ENCODE measurements at regions not wholly inside any gene's neighbourhood (a gene's known extent, or its start where the extent isn't known, plus 50 kb on each side); places are given as distances from the start of the nearest gene placed in this dataset.

DNA sequence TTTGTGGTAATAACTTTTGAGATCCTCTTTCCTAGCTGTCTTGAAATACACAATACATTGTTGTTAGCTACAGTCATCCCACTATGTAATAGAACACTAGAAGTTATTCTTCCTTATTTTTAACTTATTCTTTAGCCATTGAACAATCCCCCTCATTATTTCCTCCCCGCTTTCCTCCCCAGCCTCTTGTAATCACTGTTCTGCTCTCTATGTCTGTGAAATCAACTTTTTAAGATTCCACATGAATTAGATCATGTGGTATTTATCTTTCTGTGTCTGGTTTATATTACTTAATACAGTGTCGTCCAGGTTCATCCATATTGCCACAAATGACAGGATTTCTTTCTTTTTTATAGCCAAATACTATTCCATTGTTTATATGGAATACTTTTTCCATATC is 72.9 kb downstream of the SLC10A2 start:
- no peak for DNase-seq (ENCODE audit: low spot score)

DNA sequence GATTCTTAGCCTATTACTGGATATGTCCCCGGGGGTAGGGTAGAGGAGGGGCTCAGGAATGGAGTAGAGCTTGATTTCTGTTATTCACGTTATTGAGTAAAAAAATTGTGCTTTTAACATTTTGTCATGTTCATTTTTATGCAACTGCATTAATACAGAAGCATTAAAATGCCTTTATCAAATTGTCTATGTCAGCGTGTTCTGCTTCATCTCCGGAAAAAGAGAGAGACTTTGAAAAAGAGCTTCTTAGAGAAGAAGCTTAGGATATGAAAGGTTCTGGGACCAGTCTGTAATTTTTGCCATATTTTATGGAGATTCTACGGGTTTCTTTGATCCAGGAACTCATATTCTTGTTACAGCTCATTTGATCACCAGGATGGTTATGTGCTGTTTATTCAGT is 82.0 kb downstream of the SLC10A2 start:
- DNase-seq (ENCODE audit: low spot score): no peak

DNA sequence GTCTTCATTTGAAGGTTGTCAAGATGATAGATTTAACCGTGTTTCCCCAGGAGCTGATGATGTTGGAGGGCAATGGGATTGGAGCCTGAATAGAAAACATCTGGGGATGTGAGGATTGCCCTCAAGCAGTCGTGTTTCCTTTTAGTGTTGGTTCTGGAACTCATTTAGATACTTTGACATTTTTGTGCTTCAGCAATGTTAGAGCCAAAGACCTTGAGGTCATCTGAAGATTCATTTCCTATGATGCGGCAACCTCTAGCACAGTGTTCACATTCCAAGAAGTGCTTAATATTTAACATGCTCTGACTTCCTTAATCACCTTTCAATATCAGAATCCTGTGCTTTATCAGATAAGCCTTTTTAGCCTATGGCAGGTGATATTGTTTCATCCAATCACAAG is 82.7 kb downstream of the SLC10A2 start:
- no peak for DNase-seq (ENCODE audit: low spot score)

DNA sequence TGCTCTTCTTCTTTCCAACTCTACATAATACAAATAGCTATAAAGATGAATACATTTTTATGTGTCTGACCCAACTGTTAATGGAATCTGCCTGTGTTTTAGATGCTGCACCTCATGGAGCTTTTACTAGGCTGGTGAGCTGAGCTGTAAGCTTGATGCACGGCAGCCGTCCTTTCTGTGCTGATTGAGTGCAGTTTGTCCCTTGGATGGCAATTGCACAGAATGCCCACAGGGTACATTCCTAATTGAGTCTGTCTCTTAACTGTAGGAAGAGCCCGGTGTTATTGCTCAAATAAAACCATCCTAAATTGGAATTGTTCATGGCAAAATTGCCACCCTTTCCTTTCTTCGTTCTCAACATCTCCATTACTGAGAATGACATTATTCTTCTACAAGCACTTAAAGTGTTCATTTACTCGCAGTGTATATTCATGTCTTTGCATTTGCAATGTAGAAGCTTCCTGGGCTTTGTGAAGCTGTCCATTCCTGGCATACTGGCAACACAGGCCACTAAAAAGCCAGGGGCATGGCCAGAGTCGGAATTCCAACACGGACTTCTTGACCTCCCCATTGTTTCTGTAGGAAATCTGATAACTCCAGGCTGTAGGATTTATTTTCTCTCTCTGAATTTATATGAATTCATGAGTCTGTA is 85.8 kb downstream of the SLC10A2 start:
- DNase-seq (ENCODE audit: low spot score): no peak

DNA sequence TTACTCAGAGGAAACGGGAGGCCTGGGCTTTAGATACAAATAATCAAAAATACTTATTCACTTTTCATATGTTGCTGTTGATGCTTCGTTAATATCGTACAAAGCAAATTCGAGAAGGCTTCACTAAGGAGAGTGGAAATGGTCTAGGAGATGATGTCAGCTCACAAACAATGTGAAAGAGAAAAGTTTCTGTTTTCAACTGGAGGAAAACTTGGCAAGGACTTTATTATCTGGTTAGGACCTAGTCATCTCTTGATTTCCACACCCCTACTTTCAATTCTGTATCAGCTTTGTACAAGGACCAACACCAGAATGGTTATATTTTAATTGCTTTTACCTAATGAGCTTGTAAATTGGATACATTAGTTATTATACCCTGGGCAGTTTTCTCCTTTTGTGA is 88.0 kb downstream of the SLC10A2 start:
- no peak for DNase-seq (ENCODE audit: low spot score)

DNA sequence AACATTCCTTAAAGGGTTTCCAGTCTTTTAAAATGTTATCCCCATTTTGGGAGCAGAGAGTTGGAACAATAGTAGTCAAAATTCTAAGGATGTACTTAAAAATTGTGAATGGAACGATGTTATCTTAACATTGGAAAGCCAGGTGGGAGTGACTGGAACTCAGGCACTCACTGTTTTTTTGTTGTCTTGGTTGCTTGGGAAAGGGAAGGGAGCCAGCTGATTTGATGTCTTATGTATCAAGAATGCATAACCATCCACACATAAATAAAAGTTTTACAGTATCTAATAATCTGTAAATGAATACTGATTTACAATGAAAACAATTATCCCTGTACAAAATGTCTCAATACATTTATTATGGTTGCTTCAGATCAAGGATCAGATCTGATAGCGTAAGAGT is 88.7 kb downstream of the SLC10A2 start:
- no peak for DNase-seq (ENCODE audit: low spot score)

DNA sequence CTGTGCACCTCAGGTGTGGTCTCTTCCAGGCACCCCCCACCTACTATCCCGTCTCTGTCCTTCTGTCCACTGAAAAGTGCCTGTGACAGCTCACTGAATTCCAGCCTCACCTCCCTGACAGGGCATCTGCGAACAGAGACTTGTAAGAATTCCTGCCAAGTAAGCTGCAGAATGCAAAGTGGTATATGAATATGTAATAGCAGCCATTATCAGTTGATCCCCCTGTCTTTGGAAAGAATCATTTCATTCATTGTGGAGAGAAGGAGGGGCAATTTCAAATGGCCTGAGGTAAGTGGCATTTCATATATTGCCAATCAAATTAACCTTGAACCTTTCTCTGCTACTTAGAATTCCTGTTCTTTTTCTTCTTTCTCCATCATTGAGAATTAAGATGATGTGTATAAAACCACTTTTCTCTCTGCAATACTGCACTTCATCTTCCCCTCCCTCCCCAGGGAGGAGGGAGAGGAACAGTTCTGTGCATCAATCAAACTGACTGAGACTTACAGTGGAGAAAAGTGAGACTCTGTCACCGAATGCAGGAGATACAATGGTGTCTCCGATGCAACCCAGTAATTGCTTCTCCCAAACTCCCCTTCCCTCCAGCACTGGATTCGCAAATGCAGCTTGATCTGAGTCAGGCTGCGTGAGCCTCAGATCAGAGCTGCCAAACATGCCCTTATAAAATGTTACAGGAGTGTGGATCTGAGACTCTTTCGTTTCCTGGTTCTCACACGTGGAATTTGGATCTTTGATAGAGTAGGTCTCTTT is 91.7 kb downstream of the SLC10A2 start:
- no peak for DNase-seq (ENCODE audit: low spot score)

DNA sequence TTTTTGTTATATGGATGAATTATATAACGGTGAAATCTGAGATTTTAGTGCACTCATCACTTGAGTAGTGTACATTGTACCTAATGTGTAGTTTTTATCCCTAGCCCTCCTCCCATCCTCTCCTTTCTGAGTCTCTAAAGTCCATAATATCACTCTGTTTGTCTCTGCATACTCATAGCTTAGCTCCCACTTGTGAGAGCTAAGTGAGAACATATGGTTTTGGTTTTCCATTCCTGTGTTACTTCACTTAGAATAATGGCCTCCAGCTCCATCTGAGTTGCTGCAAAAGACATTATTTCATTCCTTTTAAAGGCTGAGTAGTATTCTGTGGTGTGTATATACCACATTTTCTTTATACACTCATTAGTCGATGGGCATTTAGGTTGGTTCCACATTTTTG is 94.0 kb downstream of the SLC10A2 start:
- no peak for DNase-seq (ENCODE audit: low spot score)

DNA sequence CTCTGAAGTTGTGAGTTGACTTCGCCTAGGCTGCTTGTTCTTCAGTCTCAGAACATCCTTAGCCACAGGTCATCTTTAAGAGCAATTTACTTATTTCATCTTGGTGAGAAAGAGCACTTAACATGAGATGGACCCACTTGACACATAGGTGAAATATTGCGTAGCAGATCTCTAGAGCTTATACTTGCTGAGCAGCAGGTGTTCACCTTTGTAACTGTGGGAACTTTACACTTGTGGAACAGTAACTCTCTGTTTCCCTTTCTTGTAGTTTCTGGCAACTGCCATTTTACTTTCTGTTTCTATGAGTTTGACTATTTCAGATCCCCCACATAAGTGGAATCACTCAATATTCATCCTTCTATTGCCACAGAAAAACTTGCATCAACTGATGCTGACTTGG is 95.7 kb downstream of the SLC10A2 start:
- DNase-seq (ENCODE audit: low spot score): no peak

DNA sequence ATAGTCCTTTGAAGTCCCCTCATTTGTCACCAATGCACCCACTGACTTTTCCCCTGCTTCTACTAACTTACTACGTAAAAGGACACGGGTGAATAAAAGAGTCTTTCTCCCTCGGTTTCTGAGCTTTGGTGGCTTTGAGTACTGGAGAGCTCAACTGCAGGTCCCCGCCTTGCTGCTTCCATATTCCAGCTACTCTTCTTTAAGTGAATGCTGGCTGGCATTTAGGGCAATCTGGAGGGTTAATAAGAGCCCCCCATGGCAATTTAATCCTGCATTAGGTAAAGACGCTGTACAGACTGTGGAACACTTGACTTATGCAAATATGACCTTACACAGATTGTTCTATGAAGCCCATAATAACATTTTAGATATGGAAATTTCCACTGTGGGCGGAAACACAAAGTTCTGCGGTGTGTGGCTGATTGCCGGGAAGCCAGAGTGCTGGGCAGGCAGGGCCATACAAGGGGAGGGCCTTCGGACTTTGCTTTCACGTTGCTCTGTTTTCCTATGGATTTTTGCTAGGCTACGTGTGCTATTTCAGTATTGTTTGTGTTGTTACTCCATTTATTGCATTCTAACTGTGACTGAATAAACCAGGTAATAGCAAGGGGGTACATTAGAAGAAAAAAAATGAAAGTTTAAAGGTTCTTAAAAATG is 97.5 kb downstream of the SLC10A2 start:
- no peak for DNase-seq (ENCODE audit: low spot score)

DNA sequence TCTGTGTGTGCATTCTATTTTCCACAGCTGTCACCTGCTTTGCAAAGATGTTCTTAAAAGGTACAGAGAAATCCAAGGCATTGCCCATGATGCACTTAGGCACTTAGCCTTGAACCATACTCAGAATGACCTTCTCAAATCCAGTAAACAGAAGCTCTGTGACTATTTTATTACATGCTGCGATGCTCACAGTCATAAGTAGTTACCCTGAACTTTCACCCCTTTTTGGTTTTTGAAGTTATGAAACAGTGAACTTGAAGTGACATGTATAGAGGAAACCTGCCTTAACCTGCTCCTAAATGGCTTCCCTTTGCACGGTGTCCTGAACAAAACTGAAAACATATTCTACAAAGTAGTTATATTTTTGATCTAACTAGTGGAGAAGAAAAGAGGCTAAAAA is 100.4 kb downstream of the SLC10A2 start:
- no peak for DNase-seq (ENCODE audit: low spot score)

DNA sequence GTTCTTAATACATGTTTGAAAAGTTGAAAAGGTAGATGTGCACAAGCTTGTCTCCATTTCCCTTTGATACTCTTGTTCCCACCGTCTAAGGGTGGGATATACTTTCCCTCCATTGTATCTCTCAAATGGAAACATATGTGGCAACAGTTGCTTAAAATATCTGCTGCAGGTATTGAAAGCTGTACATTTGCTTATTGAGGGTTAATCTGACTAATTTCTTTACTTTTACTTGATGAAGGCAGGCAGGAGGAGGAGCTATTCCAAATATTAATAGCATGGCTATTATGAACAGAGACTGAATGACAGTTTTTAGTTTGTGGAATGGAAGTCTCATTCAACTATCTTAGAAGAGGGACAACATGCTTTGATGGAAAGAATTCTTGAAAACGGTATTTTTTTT is 103.8 kb downstream of the SLC10A2 start:
- no peak for DNase-seq (ENCODE audit: low spot score)

DNA sequence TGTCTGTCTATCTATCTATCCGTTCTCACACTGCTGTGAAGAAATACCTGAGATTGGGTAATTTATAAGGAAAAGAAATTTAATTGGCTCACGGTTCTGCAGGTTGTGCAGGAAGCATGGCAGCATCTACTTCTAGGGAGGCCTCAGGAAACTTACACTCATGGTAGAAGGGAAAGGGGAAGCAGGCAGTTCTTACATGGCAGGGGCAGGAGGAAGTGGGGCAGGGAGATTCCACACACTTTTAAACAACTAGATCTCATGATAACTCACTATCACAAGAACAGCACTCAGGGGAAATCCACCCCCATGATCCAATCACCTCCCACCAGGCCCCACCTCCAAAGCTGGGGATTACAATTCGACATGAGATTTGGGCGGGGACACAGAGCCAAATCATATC is 105.3 kb downstream of the SLC10A2 start:
- no peak for DNase-seq (ENCODE audit: low spot score)

DNA sequence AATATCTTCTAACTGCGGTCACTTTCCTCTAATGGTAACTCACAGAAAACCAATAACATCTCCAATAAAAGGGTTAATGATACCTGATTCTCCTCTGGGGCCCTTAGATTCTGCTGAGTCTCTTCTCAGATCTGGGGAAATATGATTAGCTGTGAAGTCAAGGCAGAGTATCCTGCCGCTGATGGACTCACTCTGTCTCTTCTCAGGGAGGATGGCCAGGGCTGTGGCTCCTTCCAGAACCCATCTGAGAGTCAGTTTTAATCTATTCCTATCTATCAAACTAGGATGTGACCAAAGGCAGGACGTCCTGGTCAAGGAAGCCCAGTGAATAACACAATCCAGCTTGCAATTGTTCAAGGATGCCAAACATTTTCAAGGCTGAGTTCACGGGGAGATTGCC is 109.8 kb downstream of the SLC10A2 start:
- no peak for DNase-seq (ENCODE audit: low spot score)

DNA sequence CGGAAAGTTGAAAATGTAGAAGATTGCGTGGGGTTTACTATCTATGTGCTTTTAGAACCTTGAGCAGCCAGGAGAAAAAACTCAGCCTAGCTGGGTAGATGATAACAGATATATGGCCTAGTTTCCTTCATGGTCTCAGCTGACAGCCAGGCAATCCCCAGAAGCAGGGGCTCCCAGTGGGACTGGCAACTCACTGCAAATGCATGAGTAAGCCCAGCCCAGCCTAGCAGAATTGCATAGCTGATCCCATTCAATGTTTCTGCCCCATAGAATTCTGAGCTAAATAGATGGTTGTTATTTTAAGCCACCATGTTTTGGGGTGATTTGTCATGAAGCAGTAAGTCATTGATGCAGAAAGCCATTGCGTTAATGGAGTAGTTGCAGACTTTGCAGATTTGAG is 108.5 kb downstream of the ERCC5 start:
- no peak for DNase-seq (ENCODE audit: low spot score)

DNA sequence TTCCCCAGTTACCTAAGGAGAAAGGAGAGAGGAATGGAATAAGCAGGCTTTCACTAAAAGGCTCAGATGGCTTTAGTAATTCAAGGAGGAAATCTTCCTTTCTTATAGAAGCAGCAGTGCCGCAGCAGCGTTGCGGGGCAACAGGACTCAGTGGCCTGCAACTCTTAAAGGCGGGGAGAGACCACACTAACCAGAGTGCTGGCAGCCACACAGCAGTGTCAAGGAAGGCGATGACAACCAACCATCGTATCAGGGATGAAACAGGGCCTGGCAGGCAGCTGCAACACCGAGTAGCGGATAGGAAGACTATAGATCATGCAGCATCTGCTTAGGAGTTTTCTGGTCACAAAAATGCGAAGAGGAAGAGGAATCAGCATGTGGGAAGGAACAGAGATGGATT is 106.0 kb downstream of the ERCC5 start:
- DNase-seq (ENCODE audit: low spot score): no peak

DNA sequence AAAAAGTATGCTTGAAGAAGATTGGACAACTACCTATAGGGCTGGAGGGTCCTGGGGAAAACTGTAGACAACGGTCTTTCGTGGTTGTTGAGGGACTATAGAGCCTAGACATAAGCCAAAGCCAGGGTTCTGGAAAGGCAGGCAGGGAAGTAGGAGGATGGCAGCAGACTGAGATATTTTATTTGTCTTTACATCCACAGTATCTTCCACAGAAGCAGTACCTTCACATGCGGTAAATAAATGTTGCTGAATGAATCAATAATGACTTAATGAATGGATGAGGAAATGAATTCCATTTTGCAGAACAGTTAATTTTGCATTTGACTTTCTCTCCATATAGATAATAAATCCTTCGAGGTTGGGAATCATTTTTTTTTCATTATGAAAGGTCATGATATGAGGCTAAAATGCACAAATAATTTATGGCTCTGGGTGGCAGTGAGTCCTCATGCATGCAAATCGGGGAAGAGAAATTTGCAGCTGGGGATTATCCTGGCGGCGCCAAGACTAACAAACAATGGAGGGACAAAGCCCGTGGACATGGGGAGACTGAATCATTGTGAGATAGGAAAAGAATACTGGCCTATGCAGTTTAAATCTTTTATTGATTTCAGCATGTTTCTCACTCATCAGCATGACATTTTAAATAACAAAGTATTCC is 102.0 kb downstream of the ERCC5 start:
- DNase-seq (ENCODE audit: low spot score): peak; percentile 34

DNA sequence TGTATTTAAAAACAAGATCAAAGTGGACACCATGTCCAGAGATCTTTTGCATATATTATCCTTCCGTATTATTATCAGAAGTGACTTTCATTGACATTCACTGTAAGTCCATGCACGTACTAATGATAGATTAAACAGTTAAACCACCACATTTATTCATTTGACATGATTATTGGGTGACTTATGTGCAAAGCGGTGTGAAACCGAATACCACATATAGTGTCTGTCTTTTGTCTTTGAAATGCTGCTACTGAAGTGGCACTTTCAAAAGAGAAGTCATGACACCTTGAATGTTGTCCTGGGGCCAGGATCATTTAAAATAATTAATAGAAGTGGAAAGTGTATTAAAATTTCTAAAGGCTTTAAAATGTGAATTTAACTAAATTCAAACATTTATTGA is 100.1 kb downstream of the ERCC5 start:
- DNase-seq (ENCODE audit: low spot score): no peak

DNA sequence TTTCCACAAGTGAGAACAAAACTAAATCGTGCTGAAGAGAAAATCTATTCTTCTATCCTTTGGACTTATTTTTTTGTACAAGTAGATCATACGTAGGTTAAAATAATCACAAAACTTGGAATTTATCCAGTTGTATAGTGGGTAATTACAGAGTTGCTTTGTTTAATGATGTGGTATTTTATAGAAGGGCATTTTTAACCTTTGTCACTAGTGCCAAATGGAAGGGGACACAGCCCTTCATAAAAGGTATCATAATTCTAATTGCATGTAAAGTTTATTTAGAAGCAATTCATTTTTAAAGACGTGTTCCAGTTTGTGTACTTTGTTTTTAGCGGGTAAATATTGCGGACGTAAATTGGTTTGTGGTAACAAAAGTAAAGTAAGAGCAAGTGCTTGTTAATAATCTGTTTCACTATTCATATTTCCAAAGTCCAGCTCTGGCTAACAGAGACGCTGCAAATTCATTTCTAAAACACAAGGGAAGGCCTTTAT is 99.5 kb downstream of the ERCC5 start:
- no peak for DNase-seq (ENCODE audit: low spot score)

DNA sequence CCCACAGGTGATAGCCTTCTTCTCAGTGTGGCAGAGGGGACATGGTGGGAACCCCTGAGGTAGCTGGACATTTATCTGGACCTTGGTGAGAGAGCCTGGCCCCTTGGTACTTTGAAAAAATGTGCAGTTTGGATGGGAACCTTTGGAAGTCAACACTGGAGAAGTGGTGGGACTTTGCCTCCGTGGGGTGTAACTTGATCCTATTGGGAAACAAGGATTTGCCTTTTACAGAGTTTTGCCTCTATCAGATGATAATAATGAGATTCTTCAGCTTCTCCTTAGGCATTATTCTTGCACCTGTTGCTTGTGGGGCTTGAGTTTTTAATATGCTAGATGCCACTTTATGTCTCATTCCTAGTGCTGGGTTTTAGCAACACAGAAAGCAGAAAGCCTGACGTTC is 99.0 kb downstream of the ERCC5 start:
- no peak for DNase-seq (ENCODE audit: low spot score)

DNA sequence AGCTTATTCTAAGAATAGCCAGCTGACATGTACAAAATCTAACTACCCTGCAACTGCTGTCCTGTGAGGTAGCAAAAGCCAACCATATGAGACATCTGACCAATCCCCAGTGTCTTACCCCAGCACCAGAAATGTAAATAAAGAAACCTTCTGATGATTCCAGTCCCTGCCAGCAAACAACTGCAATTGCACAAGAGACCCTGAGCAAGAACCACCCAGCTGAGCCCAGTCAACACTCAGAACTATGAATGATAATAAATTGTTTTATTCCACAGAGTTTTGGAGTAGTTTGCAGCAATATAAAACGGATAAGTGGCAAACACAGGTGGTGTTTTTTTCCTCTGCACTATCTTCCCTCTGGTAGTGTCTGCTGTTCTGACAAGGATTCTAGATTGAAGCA is 94.9 kb downstream of the ERCC5 start:
- DNase-seq (ENCODE audit: low spot score): no peak

DNA sequence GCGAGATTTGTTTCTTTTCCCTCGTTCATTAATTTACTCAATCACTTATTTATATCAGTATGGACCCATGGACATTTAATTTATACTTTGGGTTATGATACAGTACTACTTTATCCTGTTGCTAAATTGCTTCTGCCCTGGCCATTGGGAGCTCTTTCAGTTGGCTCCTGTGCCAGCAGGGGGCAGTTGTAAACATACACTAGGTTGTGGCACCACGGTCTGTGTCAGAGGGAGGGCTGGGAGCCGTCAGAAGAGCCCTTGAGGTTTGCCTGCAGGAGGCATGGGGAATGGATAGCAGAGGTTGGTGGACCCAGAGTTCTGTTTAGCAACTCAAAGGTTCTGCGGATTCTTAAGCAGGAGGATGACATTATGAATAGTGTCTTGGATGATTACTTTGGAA is 94.3 kb downstream of the ERCC5 start:
- DNase-seq (ENCODE audit: low spot score): no peak

DNA sequence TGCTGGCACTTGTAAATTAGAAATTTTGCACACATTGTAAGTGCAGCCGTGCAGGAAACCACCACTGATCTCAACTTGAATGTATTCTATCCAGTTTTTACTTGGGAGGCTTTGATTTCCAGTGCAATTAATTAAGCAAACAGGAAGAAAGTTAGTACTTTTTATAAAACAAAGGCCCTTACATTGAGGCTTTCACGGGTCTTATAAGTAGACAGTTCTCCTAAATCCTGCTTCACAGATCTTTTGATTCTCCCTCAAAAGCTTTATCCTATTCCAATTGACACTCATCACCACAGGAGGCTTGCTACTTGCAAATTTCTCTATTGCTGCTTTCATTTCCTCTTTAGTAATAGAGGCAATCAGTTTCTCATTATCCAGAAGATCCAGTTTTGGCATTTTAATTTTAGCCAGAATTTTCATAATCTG is 90.1 kb downstream of the ERCC5 start:
- no peak for DNase-seq (ENCODE audit: low spot score)

Data from D341Med (cell line).